GM12864 (cell line): ENCODE measurements at regions not wholly inside any gene's neighbourhood (a gene's known extent, or its start where the extent isn't known, plus 50 kb on each side); places are given as distances from the start of the nearest gene placed in this dataset.

ENCODE experiments used
- DNase-seq: peaks from one replicate; pipeline ENCODE4 v3.0.0-alpha.2; 2011; ENCODE audit warnings: low read depth
- H3K4me3 ChIP-seq: 2 replicates; pipeline ENCODE4 v1.5.1; 2011; ENCODE audit warnings: mild to moderate bottlenecking, low read depth, low read length, control low read depth
- TF ChIP-seq, protein P1 (sequence below): IDR thresholded peaks from 2 replicates; pipeline ENCODE4 v1.5.1; 2011; ENCODE audit warnings: low read depth, mild to moderate bottlenecking, moderate library complexity, low read length, control low read depth, inconsistent platforms; ENCODE audit errors: missing control alignments

- H3K4me3 ChIP-seq, result no peak overlapping the region
- no peak for DNase-seq
- TF ChIP-seq, protein P1, sequence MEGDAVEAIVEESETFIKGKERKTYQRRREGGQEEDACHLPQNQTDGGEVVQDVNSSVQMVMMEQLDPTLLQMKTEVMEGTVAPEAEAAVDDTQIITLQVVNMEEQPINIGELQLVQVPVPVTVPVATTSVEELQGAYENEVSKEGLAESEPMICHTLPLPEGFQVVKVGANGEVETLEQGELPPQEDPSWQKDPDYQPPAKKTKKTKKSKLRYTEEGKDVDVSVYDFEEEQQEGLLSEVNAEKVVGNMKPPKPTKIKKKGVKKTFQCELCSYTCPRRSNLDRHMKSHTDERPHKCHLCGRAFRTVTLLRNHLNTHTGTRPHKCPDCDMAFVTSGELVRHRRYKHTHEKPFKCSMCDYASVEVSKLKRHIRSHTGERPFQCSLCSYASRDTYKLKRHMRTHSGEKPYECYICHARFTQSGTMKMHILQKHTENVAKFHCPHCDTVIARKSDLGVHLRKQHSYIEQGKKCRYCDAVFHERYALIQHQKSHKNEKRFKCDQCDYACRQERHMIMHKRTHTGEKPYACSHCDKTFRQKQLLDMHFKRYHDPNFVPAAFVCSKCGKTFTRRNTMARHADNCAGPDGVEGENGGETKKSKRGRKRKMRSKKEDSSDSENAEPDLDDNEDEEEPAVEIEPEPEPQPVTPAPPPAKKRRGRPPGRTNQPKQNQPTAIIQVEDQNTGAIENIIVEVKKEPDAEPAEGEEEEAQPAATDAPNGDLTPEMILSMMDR, result no peak
Observed at GRCh38 chr12:75708802-75709201, 197.4 kb upstream of the KRR1 start.

DNA sequence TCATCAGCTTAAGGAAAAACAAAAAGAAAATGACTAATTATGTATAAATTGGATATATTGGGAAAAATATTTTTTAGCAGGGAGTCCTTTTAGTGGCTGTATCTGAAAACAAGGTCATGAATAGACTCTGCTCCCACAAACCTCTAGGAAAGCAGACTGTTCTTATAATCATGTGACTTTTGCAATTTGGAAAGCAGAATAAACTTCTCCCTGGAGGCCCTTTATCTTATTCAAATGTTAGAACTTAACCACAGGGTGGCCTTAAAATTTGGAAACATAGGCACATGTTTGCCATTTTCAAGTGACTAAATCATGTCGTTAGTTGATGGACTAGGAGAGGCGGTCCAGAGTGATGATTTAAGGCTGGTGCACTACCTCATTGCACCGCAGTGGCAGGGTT, 196.6 kb upstream of the KRR1 start:
- TF ChIP-seq, protein P1, result no peak
- no peak overlapping the region for H3K4me3 ChIP-seq
- no peak for DNase-seq

DNA sequence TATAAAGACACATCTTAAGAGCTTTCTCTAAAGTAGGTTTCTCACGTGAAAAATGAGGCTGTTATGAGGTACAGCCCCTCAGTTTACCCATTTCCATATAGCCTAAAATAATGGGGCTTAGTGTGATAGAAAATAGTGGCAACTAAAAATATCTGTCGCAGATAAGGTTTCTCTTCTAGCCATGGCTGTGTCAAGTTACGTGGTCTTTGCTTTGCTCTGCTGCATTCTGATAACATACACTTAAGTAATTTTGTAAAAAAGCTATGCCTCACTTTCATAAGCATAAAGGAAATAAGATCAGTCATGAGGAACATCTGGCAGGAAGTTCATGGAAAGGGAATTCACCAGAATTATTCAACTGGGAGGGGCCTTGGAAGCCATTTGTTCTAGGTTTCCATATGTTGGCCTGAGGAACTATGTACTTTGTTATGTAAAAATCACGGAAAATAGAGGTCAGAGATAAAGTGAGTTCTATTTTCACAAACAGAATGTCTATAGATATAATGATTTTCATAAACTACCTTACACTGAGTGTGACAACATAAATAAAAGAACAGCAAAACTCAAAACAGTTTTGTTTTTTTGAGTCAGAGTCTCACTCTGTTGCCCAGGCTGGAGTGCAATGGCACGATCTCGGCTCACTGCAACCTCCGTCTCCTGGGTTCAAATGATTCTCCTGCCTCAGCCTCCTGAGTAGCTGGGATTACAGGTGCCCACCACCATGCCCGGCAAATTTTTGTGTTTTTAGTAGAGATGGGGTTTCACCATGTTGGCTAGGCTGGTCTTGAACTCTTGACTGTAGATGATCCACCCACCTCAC, 195.6 kb upstream of the KRR1 start:
- H3K4me3 ChIP-seq, result no peak overlapping the region
- no peak for DNase-seq
- TF ChIP-seq, protein P1, result no peak

GRCh38 chr12:75705749-75706711, 194.6 kb upstream of the KRR1 start:
- no peak for DNase-seq

GRCh38 chr12:75704664-75705063, 193.3 kb upstream of the KRR1 start:
- no peak overlapping the region for H3K4me3 ChIP-seq
- DNase-seq, result no peak
- TF ChIP-seq, protein P1, result no peak

More at GRCh38 chr12:75705749-75706711, 194.6 kb upstream of the KRR1 start:
- TF ChIP-seq, protein P1, result no peak
- no peak overlapping the region for H3K4me3 ChIP-seq

GRCh38 chr12:75704208-75704607, 192.8 kb upstream of the KRR1 start:
- no peak overlapping the region for H3K4me3 ChIP-seq
- DNase-seq, result no peak
- TF ChIP-seq, protein P1, result no peak
